AG09309 (cell line): ENCODE measurements at regions not wholly inside any gene's neighbourhood (a gene's known extent, or its start where the extent isn't known, plus 50 kb on each side); places are given as distances from the start of the nearest gene placed in this dataset.

Experiments
- DNase-seq: peaks from one replicate; pipeline ENCODE4 v3.0.0-alpha.2; 2010; ENCODE audit warnings: low read depth
- H3K4me3 ChIP-seq: 2 replicates; pipeline ENCODE4 v1.5.1; 2011; ENCODE audit warnings: mild to moderate bottlenecking, low read depth, low read length, moderate library complexity; ENCODE audit not compliant: control insufficient read depth
- TF ChIP-seq, protein P1 (sequence below): IDR thresholded peaks from 2 replicates; pipeline ENCODE4 v1.5.1; 2011; ENCODE audit warnings: mild to moderate bottlenecking, low read depth, low read length, inconsistent platforms; ENCODE audit not compliant: insufficient read depth, control insufficient read depth; ENCODE audit errors: missing control alignments

DNA sequence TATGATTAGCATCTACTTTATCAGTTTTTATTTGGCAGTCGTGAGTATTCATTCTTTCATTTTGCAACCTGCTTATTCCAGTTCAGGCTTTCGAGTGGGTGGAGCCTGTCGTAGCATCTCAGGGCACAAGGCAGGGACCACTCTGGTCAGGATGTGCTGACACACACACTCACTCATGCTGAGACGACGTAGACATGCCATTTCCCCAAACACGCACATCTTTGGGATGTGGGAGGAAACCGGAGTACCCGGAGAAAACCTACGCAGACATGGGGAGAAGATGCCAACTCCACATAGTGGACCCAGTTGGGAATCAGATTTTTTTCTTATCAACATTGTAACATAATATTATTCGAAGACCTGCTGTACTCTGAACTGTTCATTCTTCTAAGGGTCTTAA is 756.5 kb upstream of the RBFOX1 start:
- no peak for DNase-seq
- no peak overlapping the region for H3K4me3 ChIP-seq
- TF ChIP-seq, protein P1, sequence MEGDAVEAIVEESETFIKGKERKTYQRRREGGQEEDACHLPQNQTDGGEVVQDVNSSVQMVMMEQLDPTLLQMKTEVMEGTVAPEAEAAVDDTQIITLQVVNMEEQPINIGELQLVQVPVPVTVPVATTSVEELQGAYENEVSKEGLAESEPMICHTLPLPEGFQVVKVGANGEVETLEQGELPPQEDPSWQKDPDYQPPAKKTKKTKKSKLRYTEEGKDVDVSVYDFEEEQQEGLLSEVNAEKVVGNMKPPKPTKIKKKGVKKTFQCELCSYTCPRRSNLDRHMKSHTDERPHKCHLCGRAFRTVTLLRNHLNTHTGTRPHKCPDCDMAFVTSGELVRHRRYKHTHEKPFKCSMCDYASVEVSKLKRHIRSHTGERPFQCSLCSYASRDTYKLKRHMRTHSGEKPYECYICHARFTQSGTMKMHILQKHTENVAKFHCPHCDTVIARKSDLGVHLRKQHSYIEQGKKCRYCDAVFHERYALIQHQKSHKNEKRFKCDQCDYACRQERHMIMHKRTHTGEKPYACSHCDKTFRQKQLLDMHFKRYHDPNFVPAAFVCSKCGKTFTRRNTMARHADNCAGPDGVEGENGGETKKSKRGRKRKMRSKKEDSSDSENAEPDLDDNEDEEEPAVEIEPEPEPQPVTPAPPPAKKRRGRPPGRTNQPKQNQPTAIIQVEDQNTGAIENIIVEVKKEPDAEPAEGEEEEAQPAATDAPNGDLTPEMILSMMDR, result no peak

DNA sequence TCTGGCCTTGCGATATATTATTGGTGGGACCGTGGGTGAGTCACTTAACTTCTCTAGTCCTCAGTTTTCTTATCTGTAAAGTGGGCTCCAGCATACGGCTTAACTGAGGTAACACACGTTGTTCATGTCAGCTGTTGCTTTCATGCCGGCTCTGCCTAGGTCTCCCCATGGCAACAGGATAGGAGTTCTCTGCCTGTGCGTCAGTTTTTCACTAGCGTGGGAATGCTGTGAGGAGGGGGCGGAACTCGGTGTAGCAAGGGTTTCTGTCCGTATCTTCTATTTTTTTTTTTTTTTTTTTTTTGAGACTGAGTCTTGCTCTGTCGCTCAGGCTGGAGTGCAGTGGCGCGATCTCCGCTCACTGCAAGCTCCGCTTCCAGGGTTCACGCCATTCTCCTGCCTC is 758.5 kb upstream of the RBFOX1 start:
- TF ChIP-seq, protein P1, result no peak
- H3K4me3 ChIP-seq, result no peak overlapping the region
- DNase-seq, result no peak

DNA sequence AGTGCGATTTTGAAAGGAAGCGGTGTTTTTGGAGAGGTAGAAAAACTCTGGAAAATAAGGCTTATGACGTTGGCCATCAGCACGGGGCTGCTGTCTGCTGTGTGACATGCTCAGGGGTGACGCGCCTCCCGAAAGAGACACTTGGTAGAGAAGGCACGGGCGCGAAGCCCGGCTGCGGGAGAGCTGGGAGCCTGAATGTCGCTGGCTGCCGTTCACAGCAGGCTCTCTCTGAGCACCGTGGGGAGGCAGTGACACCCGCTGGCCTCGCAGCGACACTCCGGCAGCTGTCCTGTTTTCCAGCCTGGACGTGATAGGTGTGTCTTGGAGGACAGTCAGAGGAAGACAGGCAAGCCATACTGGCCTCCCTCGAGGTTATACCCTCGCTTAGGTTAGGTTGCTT is 759.1 kb upstream of the RBFOX1 start:
- H3K4me3 ChIP-seq, result no peak overlapping the region
- TF ChIP-seq, protein P1, result no peak
- no peak for DNase-seq

DNA sequence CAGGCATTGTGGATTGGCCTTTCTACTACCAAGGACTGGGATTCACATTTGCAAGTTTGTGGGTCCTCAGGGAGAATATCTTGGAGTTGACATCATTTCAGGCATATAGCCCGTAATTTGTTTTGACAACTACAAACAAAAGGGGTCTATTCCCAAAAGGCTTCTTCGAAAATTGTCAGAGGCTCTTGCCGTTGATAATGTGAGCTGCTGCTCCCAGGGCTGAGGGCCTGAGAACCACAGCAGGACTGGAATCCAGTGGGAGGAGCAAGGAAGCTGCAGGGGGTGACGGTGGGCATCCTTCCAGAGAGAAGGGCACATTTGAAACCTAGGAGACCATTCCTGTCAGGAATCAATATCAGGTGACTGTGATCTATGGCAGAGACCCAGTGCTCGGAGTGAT is 761.6 kb upstream of the RBFOX1 start:
- TF ChIP-seq, protein P1, result no peak
- H3K4me3 ChIP-seq, result no peak overlapping the region
- no peak for DNase-seq

DNA sequence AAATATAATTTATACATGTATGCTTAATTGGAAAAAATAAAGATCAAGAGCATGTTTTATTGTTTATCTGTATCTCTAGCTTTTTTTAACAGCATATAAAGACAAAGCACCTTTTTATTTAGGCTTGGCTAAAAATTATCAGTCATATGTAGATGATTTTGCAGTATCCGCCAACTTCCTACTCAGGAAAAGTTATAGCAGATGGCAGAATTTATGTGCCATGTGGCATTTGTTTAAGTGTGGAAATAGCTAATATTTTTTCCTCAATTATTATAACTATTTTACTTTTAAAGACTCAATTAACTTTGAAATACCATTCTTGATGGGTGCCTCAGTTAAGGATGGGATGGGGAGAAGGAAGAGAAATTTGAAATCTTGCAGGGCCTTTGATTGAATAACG is 762.1 kb upstream of the RBFOX1 start:
- DNase-seq, result no peak
- TF ChIP-seq, protein P1, result no peak
- H3K4me3 ChIP-seq, result no peak overlapping the region

DNA sequence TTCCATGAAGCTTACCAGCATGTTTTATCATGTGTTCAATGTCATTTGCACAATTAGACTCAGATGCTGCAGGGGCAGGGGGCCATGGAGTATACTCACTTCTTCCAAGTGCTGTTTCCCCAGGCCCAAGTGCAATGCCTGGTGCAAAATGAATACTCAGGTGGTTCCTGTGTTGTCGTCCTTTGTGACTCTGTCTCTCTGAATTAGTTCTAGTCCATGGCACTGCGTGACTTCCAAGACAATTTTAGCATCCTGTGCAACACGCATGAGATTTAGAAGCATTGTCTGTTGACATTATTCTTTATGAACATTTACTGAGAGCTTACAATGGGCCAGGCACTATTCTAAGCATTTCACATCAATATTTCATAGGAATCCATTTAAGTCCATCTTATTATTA is 769.7 kb upstream of the RBFOX1 start:
- H3K4me3 ChIP-seq, result no peak overlapping the region
- TF ChIP-seq, protein P1, result no peak
- no peak for DNase-seq
